Parathyroid adenoma (tissue), 2 donors: ENCODE measurements at regions not wholly inside any gene's neighbourhood (a gene's known extent, or its start where the extent isn't known, plus 50 kb on each side); places are given as distances from the start of the nearest gene placed in this dataset.

Source experiments
- H2AFZ ChIP-seq: fragments of 300-600 bp; sonication (generic); one replicate; pipeline ENCODE4 v1.7.0; 2017; ENCODE audit warnings: antibody characterized with exemption, mild to moderate bottlenecking
- H3K27ac ChIP-seq: fragments of 300-600 bp; sonication (generic); one replicate; pipeline ENCODE4 v1.7.0; 2017
- H3K27me3 ChIP-seq: fragments of 300-600 bp; sonication (generic); one replicate; pipeline ENCODE4 v1.7.0; 2017; ENCODE audit warnings: low read length; ENCODE audit not compliant: control insufficient read depth, insufficient read depth
- H3K36me3 ChIP-seq: fragments of 300-600 bp; sonication (generic); one replicate; pipeline ENCODE4 v1.7.0; 2017; ENCODE audit warnings: low read length; ENCODE audit not compliant: control insufficient read depth, insufficient read depth
- H3K4me1 ChIP-seq: fragments of 300-600 bp; sonication (generic); one replicate; pipeline ENCODE4 v1.7.0; 2017; ENCODE audit warnings: control low read depth
- H3K4me2 ChIP-seq: fragments of 300-600 bp; sonication (generic); one replicate; pipeline ENCODE4 v1.7.0; 2017; ENCODE audit warnings: low read length
- H3K4me3 ChIP-seq: fragments of 300-600 bp; sonication (generic); one replicate; pipeline ENCODE4 v1.7.0; 2017; ENCODE audit warnings: low read depth, low read length
- H3K79me2 ChIP-seq: fragments of 300-600 bp; sonication (generic); one replicate; pipeline ENCODE4 v1.7.0; 2017; ENCODE audit warnings: control low read depth
- H3K9ac ChIP-seq: fragments of 300-600 bp; sonication (generic); one replicate; pipeline ENCODE4 v1.7.0; 2017; ENCODE audit warnings: mild to moderate bottlenecking
- H3K9me3 ChIP-seq: fragments of 300-600 bp; sonication (generic); one replicate; pipeline ENCODE4 v1.7.0; 2017; ENCODE audit warnings: low read length; ENCODE audit not compliant: control insufficient read depth
- TF ChIP-seq, protein P1 (sequence below): fragments of 300-600 bp; sonication (generic); IDR thresholded peaks from one replicate; pipeline ENCODE4 v1.7.0; 2017; ENCODE audit warnings: antibody characterized with exemption, mild to moderate bottlenecking
- donor health status: primary hyperparathyroidism.

DNA sequence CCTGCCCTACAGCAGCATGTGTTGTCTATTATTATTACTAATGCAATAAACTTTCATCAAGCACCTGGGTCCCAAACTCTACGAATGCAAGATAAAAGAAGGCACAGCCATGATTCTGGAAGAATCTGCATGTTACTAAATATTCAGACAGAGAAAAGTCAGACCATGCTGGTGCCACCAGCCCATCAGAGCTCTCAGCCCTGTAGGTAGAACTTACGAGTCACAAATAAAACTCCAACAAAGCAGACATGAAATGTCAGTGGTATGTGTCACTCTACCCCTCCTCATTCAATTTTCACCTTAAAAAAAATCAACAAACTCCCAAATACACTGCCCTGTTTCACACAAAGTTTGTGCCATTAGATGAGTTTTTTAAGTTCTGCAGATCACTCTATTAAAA lies 62.4 kb upstream of the TIAM1 start:
- Histone ChIP-seq H3K4me3 (no peak overlapping the region), H2AFZ (no peak overlapping the region), H3K36me3 (no peaks in the 10 kb centered on the region), H3K27ac (no peak overlapping the region), H3K4me2 (no peak overlapping the region), H3K27me3 (no peaks in the 10 kb centered on the region), H3K79me2 (no peaks in the 10 kb centered on the region), H3K9me3 (no peaks in the 10 kb centered on the region), H3K4me1 (no peaks in the 10 kb centered on the region), H3K9ac (no peak overlapping the region)
- TF ChIP-seq, protein P1, sequence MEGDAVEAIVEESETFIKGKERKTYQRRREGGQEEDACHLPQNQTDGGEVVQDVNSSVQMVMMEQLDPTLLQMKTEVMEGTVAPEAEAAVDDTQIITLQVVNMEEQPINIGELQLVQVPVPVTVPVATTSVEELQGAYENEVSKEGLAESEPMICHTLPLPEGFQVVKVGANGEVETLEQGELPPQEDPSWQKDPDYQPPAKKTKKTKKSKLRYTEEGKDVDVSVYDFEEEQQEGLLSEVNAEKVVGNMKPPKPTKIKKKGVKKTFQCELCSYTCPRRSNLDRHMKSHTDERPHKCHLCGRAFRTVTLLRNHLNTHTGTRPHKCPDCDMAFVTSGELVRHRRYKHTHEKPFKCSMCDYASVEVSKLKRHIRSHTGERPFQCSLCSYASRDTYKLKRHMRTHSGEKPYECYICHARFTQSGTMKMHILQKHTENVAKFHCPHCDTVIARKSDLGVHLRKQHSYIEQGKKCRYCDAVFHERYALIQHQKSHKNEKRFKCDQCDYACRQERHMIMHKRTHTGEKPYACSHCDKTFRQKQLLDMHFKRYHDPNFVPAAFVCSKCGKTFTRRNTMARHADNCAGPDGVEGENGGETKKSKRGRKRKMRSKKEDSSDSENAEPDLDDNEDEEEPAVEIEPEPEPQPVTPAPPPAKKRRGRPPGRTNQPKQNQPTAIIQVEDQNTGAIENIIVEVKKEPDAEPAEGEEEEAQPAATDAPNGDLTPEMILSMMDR, result no peak

DNA sequence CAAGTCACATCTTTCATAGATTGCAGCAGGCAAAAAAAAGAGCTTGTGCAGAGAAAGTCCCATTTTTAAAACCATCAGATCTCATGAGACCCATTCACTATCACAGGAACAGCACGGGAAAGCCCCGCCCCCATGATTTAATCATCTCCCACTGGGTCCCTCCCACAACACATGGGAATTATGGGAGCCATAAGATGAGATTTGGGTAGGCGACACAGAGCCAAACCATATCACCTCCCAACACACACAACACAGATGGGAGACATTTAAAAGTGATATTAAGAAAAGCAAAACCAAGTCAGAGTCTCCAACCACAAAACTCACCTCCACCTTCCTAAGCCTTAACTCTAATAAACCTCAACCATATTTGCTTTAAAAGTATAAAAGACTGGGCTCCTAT lies 61.5 kb upstream of the TIAM1 start:
- H3K36me3 ChIP-seq, result no peaks in the 10 kb centered on the region
- TF ChIP-seq, protein P1, result no peak
- H3K4me3 ChIP-seq, result no peak overlapping the region
- H2AFZ ChIP-seq, result no peak overlapping the region
- H3K27ac ChIP-seq, result no peak overlapping the region
- no peaks in the 10 kb centered on the region for H3K9me3 ChIP-seq
- H3K27me3 ChIP-seq, result no peaks in the 10 kb centered on the region
- no peak overlapping the region for H3K9ac ChIP-seq
- H3K79me2 ChIP-seq, result no peaks in the 10 kb centered on the region
- no peaks in the 10 kb centered on the region for H3K4me1 ChIP-seq
- no peak overlapping the region for H3K4me2 ChIP-seq

DNA sequence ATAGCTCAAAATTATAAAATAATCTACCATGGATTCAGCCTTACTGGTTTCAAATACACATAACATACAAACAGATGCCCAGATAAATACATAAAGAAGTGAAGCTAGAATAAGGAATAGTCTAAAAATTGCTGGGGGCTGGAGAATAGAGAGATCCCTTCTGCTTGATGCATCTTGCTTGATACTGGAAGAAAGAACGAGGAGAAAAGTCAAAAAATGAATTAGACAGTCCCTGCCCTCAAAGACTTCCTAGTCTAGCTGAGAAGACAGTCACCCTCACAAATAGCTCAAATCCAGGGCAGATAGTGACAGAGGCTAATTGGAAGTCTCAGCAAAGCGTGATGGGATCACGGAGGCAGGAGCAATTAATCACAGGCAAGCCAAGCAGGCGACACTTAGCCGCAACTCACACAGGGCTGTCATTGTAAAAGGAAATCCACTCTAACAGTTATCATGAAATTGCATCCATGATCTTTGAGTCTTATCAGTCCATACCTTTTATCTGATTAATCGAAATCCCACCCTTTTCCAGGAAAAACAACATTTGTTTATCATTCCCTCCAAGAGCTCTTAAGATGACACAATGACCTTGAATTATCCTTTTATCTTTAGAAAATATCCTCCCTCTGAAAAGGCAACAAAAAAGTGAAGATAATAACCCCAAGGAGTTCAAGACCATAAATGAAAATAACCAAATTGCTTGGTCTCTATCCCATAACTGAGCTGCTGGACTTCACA lies 59.7 kb upstream of the TIAM1 start:
- Histone ChIP-seq H3K36me3 (no peaks in the 10 kb centered on the region), H3K27ac (no peak overlapping the region), H3K9me3 (no peaks in the 10 kb centered on the region), H3K79me2 (no peaks in the 10 kb centered on the region), H3K4me2 (no peak overlapping the region), H3K4me3 (no peak overlapping the region), H3K4me1 (no peaks in the 10 kb centered on the region), H2AFZ (no peak overlapping the region), H3K9ac (no peak overlapping the region), H3K27me3 (no peaks in the 10 kb centered on the region)
- TF ChIP-seq, protein P1, result no peak

DNA sequence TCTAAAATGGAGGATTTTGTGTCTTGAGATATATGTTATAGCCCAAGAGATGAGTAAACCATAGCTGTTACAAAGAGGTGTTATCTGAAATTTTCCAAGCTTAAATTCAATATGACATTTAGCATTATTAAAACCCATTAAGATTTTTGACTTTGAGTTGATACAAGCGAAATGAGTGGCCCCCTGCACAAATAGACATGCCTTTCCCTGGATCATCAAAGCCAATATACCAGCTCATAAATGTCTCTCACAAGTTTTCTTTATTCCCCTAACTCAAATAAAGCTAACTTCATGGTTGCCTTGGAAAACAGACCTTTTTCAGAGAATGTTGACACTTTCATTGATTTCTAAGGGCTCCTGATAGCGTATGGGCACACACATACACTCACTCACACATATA lies 55.5 kb upstream of the TIAM1 start:
- Histone ChIP-seq H2AFZ (no peak overlapping the region), H3K36me3 (no peaks in the 10 kb centered on the region), H3K4me1 (no peaks in the 10 kb centered on the region), H3K27ac (no peak overlapping the region), H3K4me2 (no peak overlapping the region), H3K4me3 (no peak overlapping the region), H3K79me2 (no peaks in the 10 kb centered on the region), H3K27me3 (no peaks in the 10 kb centered on the region), H3K9me3 (no peaks in the 10 kb centered on the region), H3K9ac (no peak overlapping the region)
- TF ChIP-seq, protein P1, result no peak

DNA sequence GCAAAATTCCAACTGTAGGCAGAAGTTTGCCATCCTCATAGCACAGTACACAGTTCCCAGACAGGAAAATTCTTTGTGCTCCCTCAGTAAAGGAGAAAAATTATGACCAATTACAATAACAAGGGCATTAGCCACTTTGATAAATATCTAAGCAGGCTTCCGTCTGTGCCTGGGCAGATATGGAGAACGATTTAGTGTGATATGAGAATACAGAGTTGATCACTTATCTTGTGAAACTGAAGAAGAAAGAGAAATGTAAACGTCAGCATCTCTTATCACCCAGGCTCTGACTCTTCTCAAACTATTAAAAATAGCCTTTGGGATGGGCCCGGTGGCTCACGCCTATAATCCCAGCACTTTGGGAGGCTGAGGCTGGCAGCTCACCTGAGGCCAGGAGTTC lies 54.5 kb upstream of the TIAM1 start:
- Histone ChIP-seq H3K27ac (no peak overlapping the region), H2AFZ (no peak overlapping the region), H3K9ac (no peak overlapping the region)

More for the DNA sequence above, 54.5 kb upstream of the TIAM1 start:
- Histone ChIP-seq H3K27me3 (no peaks in the 10 kb centered on the region), H3K36me3 (no peaks in the 10 kb centered on the region), H3K79me2 (no peaks in the 10 kb centered on the region), H3K4me2 (no peak overlapping the region), H3K9me3 (no peaks in the 10 kb centered on the region), H3K4me1 (no peaks in the 10 kb centered on the region), H3K4me3 (no peak overlapping the region)
- TF ChIP-seq, protein P1, result no peak
